GM06990 (cell line): ENCODE measurements at regions not wholly inside any gene's neighbourhood (a gene's known extent, or its start where the extent isn't known, plus 50 kb on each side); places are given as distances from the start of the nearest gene placed in this dataset.

Source experiments
- DNase-seq: peaks from one replicate; pipeline ENCODE4 v3.0.0-alpha.2; 2011; ENCODE audit not compliant: insufficient read length; ENCODE audit errors: extremely low read depth
- H3K27me3 ChIP-seq: replicated peaks from 2 replicates; pipeline ENCODE4 v1.6.0; 2011; ENCODE audit warnings: low read length; ENCODE audit not compliant: control insufficient read depth, insufficient read depth
- H3K36me3 ChIP-seq: 2 replicates; pipeline ENCODE4 v1.5.1; 2011; ENCODE audit warnings: low read length; ENCODE audit not compliant: control insufficient read depth, insufficient read depth
- H3K4me3 ChIP-seq: replicated peaks from 2 replicates; pipeline ENCODE4 v1.5.1; 2011; ENCODE audit warnings: low read depth, mild to moderate bottlenecking, control low read depth, low read length
- CTCF ChIP-seq: IDR thresholded peaks from 2 replicates; pipeline ENCODE4 v1.5.1; 2011; ENCODE audit warnings: low read length, control low read depth, mild to moderate bottlenecking, inconsistent platforms; ENCODE audit not compliant: insufficient read depth, poor library complexity, severe bottlenecking

- no peak for TF ChIP-seq CTCF
- no peak for DNase-seq
- Histone ChIP-seq H3K27me3 (no peaks in the 10 kb centered on the region), H3K4me3 (no peak overlapping the region), H3K36me3 (no peaks in the 10 kb centered on the region)
Measured at GRCh38 chr7:156032973-156033372, 220.7 kb upstream of the SHH start.

- no peak overlapping the region for H3K4me3 ChIP-seq
- no peaks in the 10 kb centered on the region for H3K27me3 ChIP-seq
- no peak for TF ChIP-seq CTCF
- DNase-seq = no peak
- H3K36me3 ChIP-seq = no peaks in the 10 kb centered on the region
Measured at GRCh38 chr7:156031679-156032478, 219.6 kb upstream of the SHH start.

GRCh38 chr7:156029460-156030007, 217.3 kb upstream of the SHH start:
- H3K4me3 ChIP-seq = no peak overlapping the region
- no peak for DNase-seq
- TF ChIP-seq CTCF = no peak
- H3K27me3 ChIP-seq = no peaks in the 10 kb centered on the region
- H3K36me3 ChIP-seq = no peaks in the 10 kb centered on the region

- no peak for TF ChIP-seq CTCF
- DNase-seq = no peak
- H3K27me3 ChIP-seq = no peaks in the 10 kb centered on the region
- no peaks in the 10 kb centered on the region for H3K36me3 ChIP-seq
- no peak overlapping the region for H3K4me3 ChIP-seq
Measured at GRCh38 chr7:156028521-156028920, 216.3 kb upstream of the SHH start.

- no peaks in the 10 kb centered on the region for H3K36me3 ChIP-seq
- TF ChIP-seq CTCF = no peak
- H3K27me3 ChIP-seq = no peaks in the 10 kb centered on the region
- no peak for DNase-seq
- no peak overlapping the region for H3K4me3 ChIP-seq
Measured at GRCh38 chr7:156027821-156028220, 215.6 kb upstream of the SHH start.
